ACC112 (cell line): ENCODE measurements at regions not wholly inside any gene's neighbourhood (a gene's known extent, or its start where the extent isn't known, plus 50 kb on each side); places are given as distances from the start of the nearest gene placed in this dataset.

ENCODE experiments used
- H2AFZ ChIP-seq: fragments of 200-600 bp; sonication (generic); one replicate; pipeline ENCODE4 v1.6.0; 2017; ENCODE audit warnings: antibody characterized with exemption, low read length; ENCODE audit not compliant: unreplicated experiment
- H3K27ac ChIP-seq: fragments of 200-600 bp; sonication (generic); 2 replicates; pipeline ENCODE4 v1.5.1; 2014; ENCODE audit warnings: low read depth, mild to moderate bottlenecking, antibody characterized with exemption, low read length, moderate library complexity
- H3K27me3 ChIP-seq: fragments of 200-600 bp; sonication (generic); 2 replicates; pipeline ENCODE4 v1.6.1; 2014; ENCODE audit warnings: mild to moderate bottlenecking, antibody characterized with exemption, low read length, moderate library complexity, mixed read lengths; ENCODE audit not compliant: insufficient read depth
- H3K36me3 ChIP-seq: fragments of 200-600 bp; sonication (generic); 2 replicates; pipeline ENCODE4 v1.6.1; 2016; ENCODE audit warnings: mild to moderate bottlenecking, antibody characterized with exemption, low read length, moderate library complexity, mixed read lengths; ENCODE audit not compliant: insufficient read depth
- H3K4me1 ChIP-seq: fragments of 200-600 bp; sonication (generic); one replicate; pipeline ENCODE4 v1.6.1; 2016; ENCODE audit warnings: low read length, mixed read lengths; ENCODE audit not compliant: insufficient read depth, unreplicated experiment, control insufficient read depth
- H3K4me3 ChIP-seq: fragments of 200-600 bp; sonication (generic); 2 replicates; pipeline ENCODE4 v1.5.1; 2014; ENCODE audit warnings: mild to moderate bottlenecking, low read depth, low read length
- H3K79me2 ChIP-seq: fragments of 200-600 bp; sonication (generic); one replicate; pipeline ENCODE4 v1.6.0; 2016; ENCODE audit warnings: low read length; ENCODE audit not compliant: control insufficient read depth, unreplicated experiment, insufficient read depth

GRCh38 chr9:107868186-107868585, 378.6 kb upstream of the KLF4 start:
- Histone ChIP-seq H3K36me3 (no peaks in the 10 kb centered on the region), H2AFZ (no peak overlapping the region), H3K27me3 (no peaks in the 10 kb centered on the region), H3K27ac (no peak overlapping the region), H3K4me3 (no peak overlapping the region), H3K4me1 (no peaks in the 10 kb centered on the region), H3K79me2 (no peaks in the 10 kb centered on the region)

GRCh38 chr9:107867738-107868137, 378.2 kb upstream of the KLF4 start:
- no peaks in the 10 kb centered on the region for H3K4me1 ChIP-seq
- no peaks in the 10 kb centered on the region for H3K79me2 ChIP-seq
- no peak overlapping the region for H2AFZ ChIP-seq
- H3K4me3 ChIP-seq: no peak overlapping the region
- H3K36me3 ChIP-seq: no peaks in the 10 kb centered on the region
- H3K27me3 ChIP-seq: no peaks in the 10 kb centered on the region
- no peak overlapping the region for H3K27ac ChIP-seq

- Histone ChIP-seq H3K79me2 (no peaks in the 10 kb centered on the region), H2AFZ (no peak overlapping the region), H3K27me3 (no peaks in the 10 kb centered on the region), H3K36me3 (no peaks in the 10 kb centered on the region), H3K27ac (no peak overlapping the region), H3K4me1 (no peaks in the 10 kb centered on the region), H3K4me3 (no peak overlapping the region)
Measured at GRCh38 chr9:107866711-107867311, 377.2 kb upstream of the KLF4 start.

- H2AFZ ChIP-seq: no peak overlapping the region
- no peaks in the 10 kb centered on the region for H3K27me3 ChIP-seq
- H3K79me2 ChIP-seq: no peaks in the 10 kb centered on the region
- H3K27ac ChIP-seq: no peak overlapping the region
- no peaks in the 10 kb centered on the region for H3K36me3 ChIP-seq
- no peak overlapping the region for H3K4me3 ChIP-seq
- H3K4me1 ChIP-seq: no peaks in the 10 kb centered on the region
Measured at GRCh38 chr9:107863396-107863795, 373.8 kb upstream of the KLF4 start.

GRCh38 chr9:107862881-107863280, 373.3 kb upstream of the KLF4 start:
- Histone ChIP-seq H3K27me3 (no peaks in the 10 kb centered on the region), H3K79me2 (no peaks in the 10 kb centered on the region), H3K4me1 (no peaks in the 10 kb centered on the region), H3K36me3 (no peaks in the 10 kb centered on the region), H3K27ac (no peak overlapping the region), H2AFZ (no peak overlapping the region), H3K4me3 (no peak overlapping the region)

GRCh38 chr9:107862323-107862722, 372.8 kb upstream of the KLF4 start:
- Histone ChIP-seq H3K27me3 (no peaks in the 10 kb centered on the region), H3K27ac (no peak overlapping the region), H3K36me3 (no peaks in the 10 kb centered on the region), H3K79me2 (no peaks in the 10 kb centered on the region), H3K4me1 (no peaks in the 10 kb centered on the region), H2AFZ (no peak overlapping the region), H3K4me3 (no peak overlapping the region)

GRCh38 chr9:107861075-107861474, 371.5 kb upstream of the KLF4 start:
- H3K4me1 ChIP-seq: no peaks in the 10 kb centered on the region
- H3K27me3 ChIP-seq: no peaks in the 10 kb centered on the region
- no peak overlapping the region for H3K27ac ChIP-seq
- H2AFZ ChIP-seq: no peak overlapping the region
- H3K36me3 ChIP-seq: no peaks in the 10 kb centered on the region
- no peaks in the 10 kb centered on the region for H3K79me2 ChIP-seq
- no peak overlapping the region for H3K4me3 ChIP-seq

- H3K27ac ChIP-seq: no peak overlapping the region
- no peak overlapping the region for H3K4me3 ChIP-seq
- H3K79me2 ChIP-seq: no peaks in the 10 kb centered on the region
- H2AFZ ChIP-seq: no peak overlapping the region
- no peaks in the 10 kb centered on the region for H3K27me3 ChIP-seq
- H3K36me3 ChIP-seq: no peaks in the 10 kb centered on the region
- no peaks in the 10 kb centered on the region for H3K4me1 ChIP-seq
Measured at GRCh38 chr9:107858260-107858659, 368.7 kb upstream of the KLF4 start.

GRCh38 chr9:107856633-107857032, 367.1 kb upstream of the KLF4 start:
- H2AFZ ChIP-seq: no peak overlapping the region
- no peaks in the 10 kb centered on the region for H3K36me3 ChIP-seq
- H3K4me1 ChIP-seq: no peaks in the 10 kb centered on the region
- H3K4me3 ChIP-seq: no peak overlapping the region
- no peaks in the 10 kb centered on the region for H3K27me3 ChIP-seq
- H3K27ac ChIP-seq: no peak overlapping the region
- H3K79me2 ChIP-seq: no peaks in the 10 kb centered on the region

- H3K27me3 ChIP-seq: no peaks in the 10 kb centered on the region
- no peak overlapping the region for H3K27ac ChIP-seq
- no peaks in the 10 kb centered on the region for H3K79me2 ChIP-seq
- H3K4me3 ChIP-seq: no peak overlapping the region
- no peak overlapping the region for H2AFZ ChIP-seq
- no peaks in the 10 kb centered on the region for H3K36me3 ChIP-seq
- no peaks in the 10 kb centered on the region for H3K4me1 ChIP-seq
Measured at GRCh38 chr9:107855164-107855563, 365.6 kb upstream of the KLF4 start.

- Histone ChIP-seq H3K4me3 (no peak overlapping the region), H3K27me3 (no peaks in the 10 kb centered on the region), H3K36me3 (no peaks in the 10 kb centered on the region), H3K4me1 (peaks cover 5% of the 10 kb centered on the region), H3K79me2 (no peaks in the 10 kb centered on the region), H3K27ac (no peak overlapping the region), H2AFZ (no peak overlapping the region)
Measured at GRCh38 chr9:107853461-107853860, 363.9 kb upstream of the KLF4 start.
